ENCODE measurements at regions not wholly inside any gene's neighbourhood (a gene's known extent, or its start where the extent isn't known, plus 50 kb on each side); places are given as distances from the start of the nearest gene placed in this dataset.
"Not testable (repeated sequence)": the region's sequence is repeated elsewhere in the genome, so short reads cannot be mapped to it uniquely, and the experiment has no call there.

- Histone ChIP-seq H3K4me1 (peaks cover 0 to 5% (median 0%) of the 10 kb centered on the region in 4 donors), H3K27ac (no peak overlapping the region), H3K27me3 (no peaks in the 10 kb centered on the region), H3K4me3 (no peak overlapping the region), H3K9me3 (no peaks in the 10 kb centered on the region), H3K36me3 (no peaks in the 10 kb centered on the region)
- no peak for DNase-seq
- intact Hi-C loops (cut with DNase I) = no loop called here
- 62 to 69% methylated on average over 3 of the region's 3 CpGs for WGBS, 2 donors
- TF ChIP-seq EP300 (IDR thresholded peaks at IDR 0.05) (no peak), CTCF (IDR thresholded peaks at IDR 0.05) (no peak), POLR2AphosphoS5 (IDR thresholded peaks at IDR 0.05) (no peak), POLR2A (IDR thresholded peaks at IDR 0.05) (no peak)
These were observed 347.2 kb upstream of the MAF start for GRCh38 chr16:79947771-79948170.

- Histone ChIP-seq H3K9me3 (no peaks in the 10 kb centered on the region), H3K4me3 (no peak overlapping the region), H3K27ac (no peak overlapping the region), H3K4me1 (peaks cover 0 to 5% (median 0%) of the 10 kb centered on the region in 4 donors), H3K36me3 (no peaks in the 10 kb centered on the region), H3K27me3 (no peaks in the 10 kb centered on the region)
- WGBS, 2 donors = 94% methylated on average over 2 of the region's 2 CpGs
- no peak for TF ChIP-seq CTCF (IDR thresholded peaks at IDR 0.05)
- DNase-seq = no peak
- intact Hi-C loops (cut with DNase I) = no loop called here
These were observed 345.7 kb upstream of the MAF start for GRCh38 chr16:79946252-79946651.

GRCh38 chr16:79943736-79944135 lies 343.2 kb upstream of the MAF start:
- Histone ChIP-seq H3K9me3 (no peaks in the 10 kb centered on the region), H3K4me3 (no peak overlapping the region), H3K27ac (no peak overlapping the region), H3K27me3 (no peaks in the 10 kb centered on the region), H3K4me1 (peaks cover 0 to 5% (median 0%) of the 10 kb centered on the region in 4 donors), H3K36me3 (no peaks in the 10 kb centered on the region)
- WGBS, 2 donors = 81 to 86% methylated on average over 3 of the region's 3 CpGs
- TF ChIP-seq EP300 (IDR thresholded peaks at IDR 0.05) = no peak
- no peak for TF ChIP-seq POLR2AphosphoS5 (IDR thresholded peaks at IDR 0.05)
- DNase-seq = no peak
- intact Hi-C loops (cut with DNase I) = no loop called here

GRCh38 chr16:79938575-79938974 lies 338.0 kb upstream of the MAF start:
- TF ChIP-seq POLR2AphosphoS5 (IDR thresholded peaks at IDR 0.05) (no peak), POLR2A (IDR thresholded peaks at IDR 0.05) (no peak), CTCF (IDR thresholded peaks at IDR 0.05) (no peak), EP300 (IDR thresholded peaks at IDR 0.05) (no peak)
- Histone ChIP-seq H3K4me3 (no peak overlapping the region), H3K36me3 (no peaks in the 10 kb centered on the region), H3K9me3 (no peaks in the 10 kb centered on the region), H3K27me3 (no peaks in the 10 kb centered on the region), H3K27ac (no peak overlapping the region), H3K4me1 (peaks cover 0 to 4% (median under 1%) of the 10 kb centered on the region in 4 donors)
- intact Hi-C loops (cut with DNase I) = no loop called here
- 62 to 82% methylated on average over 4 of the region's 4 CpGs for WGBS, 2 donors
- DNase-seq = no peak

GRCh38 chr16:79937671-79938070 lies 337.1 kb upstream of the MAF start:
- H3K27me3 ChIP-seq; intact Hi-C loops (cut with DNase I); H3K9me3 ChIP-seq; H3K4me3 ChIP-seq; H3K36me3 ChIP-seq; H3K4me1 ChIP-seq; H3K27ac ChIP-seq; DNase-seq: not testable (repeated sequence)

GRCh38 chr16:79933603-79934002 lies 333.1 kb upstream of the MAF start:
- no peak for TF ChIP-seq POLR2AphosphoS5 (IDR thresholded peaks at IDR 0.05)
- TF ChIP-seq CTCF (IDR thresholded peaks at IDR 0.05) = no peak
- no peak for TF ChIP-seq POLR2A (IDR thresholded peaks at IDR 0.05)
- no peak for TF ChIP-seq EP300 (IDR thresholded peaks at IDR 0.05)
- no peaks in the 10 kb centered on the region for H3K9me3 ChIP-seq
- no peak overlapping the region for H3K27ac ChIP-seq
- intact Hi-C loops (cut with DNase I) = no loop called here
- peaks cover 0 to 25% (median 22%) of the 10 kb centered on the region in 4 donors for H3K4me1 ChIP-seq
- no peaks in the 10 kb centered on the region for H3K36me3 ChIP-seq
- WGBS, 2 donors = 89 to 91% methylated on average over 8 of the region's 8 CpGs
- H3K4me3 ChIP-seq = no peak overlapping the region
- no peaks in the 10 kb centered on the region for H3K27me3 ChIP-seq
- DNase-seq = no peak
